ENCODE measurements at regions not wholly inside any gene's neighbourhood (a gene's known extent, or its start where the extent isn't known, plus 50 kb on each side); places are given as distances from the start of the nearest gene placed in this dataset.
"Not testable (repeated sequence)": the region's sequence is repeated elsewhere in the genome, so short reads cannot be mapped to it uniquely, and the experiment has no call there.

GRCh38 chr16:13634959-13635358 lies 285.0 kb upstream of the ERCC4 start:
- no peak for DNase-seq

- no peak for DNase-seq
Observed at GRCh38 chr16:13638218-13638617, 281.7 kb upstream of the ERCC4 start.

- no peak for DNase-seq
Observed at GRCh38 chr16:13643412-13643811, 276.5 kb upstream of the ERCC4 start.

- DNase-seq = no peak
Observed at GRCh38 chr16:13645601-13646245, 274.2 kb upstream of the ERCC4 start.

- DNase-seq = no peak
Observed at GRCh38 chr16:13660807-13661206, 259.1 kb upstream of the ERCC4 start.

- DNase-seq = no peak
Observed at GRCh38 chr16:13665876-13666275, 254.1 kb upstream of the ERCC4 start.

GRCh38 chr16:13672196-13672595 lies 247.8 kb upstream of the ERCC4 start:
- no peak for DNase-seq

- DNase-seq = peak; percentile 12
Observed at GRCh38 chr16:13680021-13680889, 239.7 kb upstream of the ERCC4 start.

- no peak for DNase-seq
Observed at GRCh38 chr16:13684819-13685563, 235.0 kb upstream of the ERCC4 start.

- no peak for DNase-seq
Observed at GRCh38 chr16:13696017-13696416, 223.9 kb upstream of the ERCC4 start.

- DNase-seq = no peak
Observed at GRCh38 chr16:13697013-13697412, 222.9 kb upstream of the ERCC4 start.

GRCh38 chr16:13697568-13697967 lies 222.4 kb upstream of the ERCC4 start:
- no peak for DNase-seq

GRCh38 chr16:13702614-13703013 lies 217.3 kb upstream of the ERCC4 start:
- no peak for DNase-seq

- no peak for DNase-seq
Observed at GRCh38 chr16:13708347-13709120, 211.4 kb upstream of the ERCC4 start.

- DNase-seq = no peak
Observed at GRCh38 chr16:13718748-13719147, 201.2 kb upstream of the ERCC4 start.

- DNase-seq = no peak
Observed at GRCh38 chr16:13727943-13728342, 192.0 kb upstream of the ERCC4 start.

- no peak for DNase-seq
Observed at GRCh38 chr16:13733561-13733960, 186.4 kb upstream of the ERCC4 start.

GRCh38 chr16:13739621-13740373 lies 180.2 kb upstream of the ERCC4 start:
- DNase-seq = not testable (repeated sequence)

GRCh38 chr16:13742928-13743327 lies 177.0 kb upstream of the ERCC4 start:
- DNase-seq = no peak

- DNase-seq = no peak
Observed at GRCh38 chr16:13743571-13743970, 176.4 kb upstream of the ERCC4 start.

GRCh38 chr16:13756411-13757140 lies 163.4 kb upstream of the ERCC4 start:
- DNase-seq = no peak
